ENCODE measurements at regions not wholly inside any gene's neighbourhood (a gene's known extent, or its start where the extent isn't known, plus 50 kb on each side); places are given as distances from the start of the nearest gene placed in this dataset.

DNA sequence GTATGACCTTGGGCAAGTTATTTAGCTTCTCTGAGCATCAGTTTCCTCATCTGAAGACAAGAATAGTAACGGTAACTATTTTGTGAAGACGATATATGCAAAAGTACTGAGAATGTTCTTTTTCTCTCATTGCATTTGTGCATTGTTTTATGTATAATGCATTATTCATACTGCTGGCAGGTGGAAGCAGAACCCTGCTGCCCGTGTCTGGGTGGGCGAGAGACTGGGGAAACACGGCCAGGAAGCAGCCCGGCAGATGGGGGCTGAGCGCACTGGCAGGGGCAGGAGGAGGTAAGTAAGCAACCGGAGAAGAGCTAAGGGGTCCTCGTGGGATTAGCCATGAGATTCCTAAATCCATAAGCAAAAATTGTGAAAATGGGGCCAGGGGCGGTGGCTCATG, 115.8 kb upstream of the MED13L start:
- no peak for DNase-seq
- no peaks in the 10 kb centered on the region for H3K27me3 ChIP-seq
- H3K9me3 ChIP-seq: no peaks in the 10 kb centered on the region
- H3K36me3 ChIP-seq: no peaks in the 10 kb centered on the region
- TF ChIP-seq POLR2A (IDR thresholded peaks at IDR 0.05): no peak
- no peak for TF ChIP-seq CTCF (IDR thresholded peaks at IDR 0.05)
- H3K4me1 ChIP-seq: peaks cover 0 to 11% of the 10 kb centered on the region in 2 donors
- H3K27ac ChIP-seq: no peak overlapping the region
- intact Hi-C loops (cut with DNase I; ENCODE audit: low total_unique reads): no loop called here
- H3K4me3 ChIP-seq: no peak overlapping the region

DNA sequence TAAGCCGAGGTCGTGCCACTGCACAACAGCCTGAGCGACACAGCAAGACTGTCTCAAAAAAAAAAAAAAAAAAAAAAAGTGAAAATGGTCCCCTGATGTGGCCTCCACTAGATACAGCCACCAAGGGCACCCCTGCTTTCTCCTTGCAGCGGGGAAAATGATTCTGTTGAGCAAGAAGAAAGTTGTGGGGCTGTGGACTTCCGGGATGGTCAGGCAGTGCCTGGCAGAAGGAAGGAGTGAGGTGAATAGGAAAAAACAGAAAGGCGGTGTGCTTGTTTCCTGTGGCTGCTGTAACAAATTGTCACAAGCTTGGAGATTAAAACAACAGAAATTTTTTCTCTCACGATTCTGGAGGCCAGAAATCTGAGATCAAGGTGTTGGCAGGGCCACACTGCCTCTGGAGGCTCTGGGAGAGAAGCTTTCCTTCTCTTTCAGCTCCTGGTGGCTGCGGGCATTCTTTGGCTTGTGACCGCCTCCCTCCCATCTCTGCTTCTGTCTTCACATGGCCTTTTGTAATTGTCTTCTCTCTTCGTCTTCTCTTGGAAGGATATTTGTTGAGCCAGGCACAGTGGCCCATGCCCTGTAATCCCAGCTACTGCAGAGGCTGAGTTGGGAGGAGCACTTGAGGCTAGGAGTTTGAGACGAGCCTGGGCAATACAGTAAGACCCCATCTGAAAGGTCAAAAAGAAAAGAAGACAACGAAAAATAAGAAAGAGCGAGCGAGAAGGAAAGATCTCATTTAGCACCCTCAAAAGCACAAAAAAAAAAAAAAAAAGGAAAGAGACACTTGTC, 116.6 kb upstream of the MED13L start:
- H3K27ac ChIP-seq: no peak overlapping the region
- intact Hi-C loops (cut with DNase I; ENCODE audit: low total_unique reads): no loop called here

GRCh38 chr12:116395396-116395795, 117.9 kb upstream of the MED13L start:
- intact Hi-C loops (cut with DNase I; ENCODE audit: low total_unique reads): no loop called here
- no peak for TF ChIP-seq POLR2A (IDR thresholded peaks at IDR 0.05)
- TF ChIP-seq CTCF (IDR thresholded peaks at IDR 0.05): no peak
- Histone ChIP-seq H3K9me3 (no peaks in the 10 kb centered on the region), H3K27ac (no peak overlapping the region), H3K27me3 (no peaks in the 10 kb centered on the region), H3K4me3 (no peak overlapping the region), H3K4me1 (peaks cover 0 to 1% of the 10 kb centered on the region in 2 donors), H3K36me3 (no peaks in the 10 kb centered on the region)
- DNase-seq: no peak

More for the DNA sequence above, 116.6 kb upstream of the MED13L start:
- Histone ChIP-seq H3K27me3 (no peaks in the 10 kb centered on the region), H3K4me1 (peaks cover 0 to 11% of the 10 kb centered on the region in 2 donors), H3K9me3 (no peaks in the 10 kb centered on the region), H3K4me3 (no peak overlapping the region), H3K36me3 (no peaks in the 10 kb centered on the region)
- DNase-seq: no peak
- TF ChIP-seq POLR2A (IDR thresholded peaks at IDR 0.05): no peak

DNA sequence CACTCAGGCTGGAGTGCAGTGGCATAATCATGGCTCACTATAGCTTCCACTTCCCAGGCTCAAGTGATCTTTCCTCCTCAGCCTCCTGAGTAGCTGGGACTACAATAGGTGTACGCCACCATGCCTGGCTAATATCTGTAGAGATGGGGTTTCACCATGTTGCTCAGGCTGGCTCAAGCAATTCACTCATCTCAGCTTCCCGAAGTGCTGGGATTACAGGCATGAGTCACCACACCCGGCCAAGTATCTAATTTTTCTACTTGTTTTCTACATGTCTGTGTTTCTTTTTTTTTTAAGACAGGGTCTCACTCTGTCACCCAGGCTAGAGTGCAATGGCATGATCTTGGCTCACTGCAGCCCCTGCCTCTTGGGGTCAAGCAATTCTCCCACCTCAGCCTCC, 119.7 kb upstream of the MED13L start:
- H3K27ac ChIP-seq: no peak overlapping the region
- TF ChIP-seq CTCF (IDR thresholded peaks at IDR 0.05): no peak
- no peak for TF ChIP-seq POLR2A (IDR thresholded peaks at IDR 0.05)
- H3K9me3 ChIP-seq: no peaks in the 10 kb centered on the region
- no peak overlapping the region for H3K4me3 ChIP-seq
- DNase-seq: no peak
- no peaks in the 10 kb centered on the region for H3K36me3 ChIP-seq
- intact Hi-C loops (cut with DNase I; ENCODE audit: low total_unique reads): no loop called here
- no peaks in the 10 kb centered on the region for H3K27me3 ChIP-seq
- H3K4me1 ChIP-seq: no peaks in the 10 kb centered on the region

DNA sequence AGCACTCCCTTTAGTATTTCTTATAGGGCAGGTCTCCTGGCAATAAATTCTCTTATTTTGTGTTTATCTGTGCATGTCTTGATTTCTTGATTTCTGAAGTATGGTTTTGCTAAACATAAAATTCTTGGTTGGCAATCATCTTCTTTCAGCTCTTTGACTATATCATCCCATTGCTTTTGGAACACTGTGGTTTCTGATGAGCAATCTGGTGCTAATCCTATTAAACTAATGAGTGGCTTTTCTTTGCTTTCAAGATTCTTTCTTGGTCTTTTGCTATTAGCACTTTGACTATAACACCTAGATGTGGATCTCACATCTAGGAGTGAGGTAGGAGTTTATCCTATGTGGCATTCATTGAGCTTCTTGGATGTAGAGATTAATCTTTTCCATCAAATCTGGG, 120.7 kb upstream of the MED13L start:
- TF ChIP-seq CTCF (IDR thresholded peaks at IDR 0.05): no peak
- no peak for TF ChIP-seq POLR2A (IDR thresholded peaks at IDR 0.05)
- DNase-seq: no peak
- Histone ChIP-seq H3K36me3 (no peaks in the 10 kb centered on the region), H3K4me3 (no peak overlapping the region), H3K9me3 (no peaks in the 10 kb centered on the region), H3K27ac (no peak overlapping the region), H3K4me1 (no peaks in the 10 kb centered on the region), H3K27me3 (no peaks in the 10 kb centered on the region)
- intact Hi-C loops (cut with DNase I; ENCODE audit: low total_unique reads): no loop called here
